Adrenal gland (tissue), 9 donors: ENCODE measurements at regions not wholly inside any gene's neighbourhood (a gene's known extent, or its start where the extent isn't known, plus 50 kb on each side); places are given as distances from the start of the nearest gene placed in this dataset.
"Not testable (repeated sequence)": the region's sequence is repeated elsewhere in the genome, so short reads cannot be mapped to it uniquely, and the experiment has no call there.

Experiments used
- DNase-seq, 7 donors: peaks; one replicate each; pipeline ENCODE4 v3.0.0-alpha.2; 2019 to 2020
- H3K27ac ChIP-seq, 5 donors: fragments of 200-600 bp; sonication (generic) in 4 of 5; 1 replicate in 3 of 5; 2 replicates in 2 of 5; pipeline versions ENCODE4 v1.5.1 to v1.8.0; 2016 to 2020; ENCODE audit warnings: mild to moderate bottlenecking in 1 of 5
- H3K27me3 ChIP-seq: fragments of 200-600 bp; 2 replicates; pipeline ENCODE4 v1.8.0; 2021
- H3K36me3 ChIP-seq, 2 donors: fragments of 200-600 bp; replicated peaks in 1 of 2; 1 replicate in 1 of 2; 2 replicates in 1 of 2; pipeline versions ENCODE4 v1.5.1 to v1.8.0; 2018 to 2022
- H3K4me1 ChIP-seq, 2 donors: fragments of 200-600 bp; replicated peaks in 1 of 2; 1 replicate in 1 of 2; 2 replicates in 1 of 2; pipeline versions ENCODE4 v1.5.1 to v1.8.0; 2018 to 2021
- H3K4me3 ChIP-seq, 4 donors: fragments of 200-600 bp; sonication (generic) in 3 of 4; one replicate each; pipeline ENCODE4 v1.5.1; 2016 to 2018
- H3K9me3 ChIP-seq, 3 donors: fragments of 200-600 bp; sonication (generic) in 1 of 3; replicated peaks in 1 of 3; 1 replicate in 2 of 3; 2 replicates in 1 of 3; pipeline versions ENCODE4 v1.5.1 to v1.8.0; 2016 to 2021
- CTCF ChIP-seq, 6 experiments: fragments of 450-650 bp in 4 of 6; fragments of 200-600 bp in 2 of 6; sonication (generic) in 1 of 6; IDR thresholded peaks; 1 replicate in 5 of 6; 2 replicates in 1 of 6; pipeline versions ENCODE4 v1.5.1 to v1.8.0; 2016 to 2021; ENCODE audit warnings: antibody characterized with exemption in 6 of 6, mild to moderate bottlenecking in 2 of 6, moderate library complexity in 1 of 6
- POLR2A ChIP-seq, 2 donors: fragments of 450-650 bp; IDR thresholded peaks; one replicate each; pipeline ENCODE4 v1.6.1; 2017; ENCODE audit warnings: antibody characterized with exemption in 2 of 2, mild to moderate bottlenecking in 2 of 2, moderate library complexity in 1 of 2
- WGBS, 4 donors: extraction: QIAGEN DNeasy Blood & Tissue Kit in 2 of 4; methylation state at CpG; one replicate each; pipeline versions ENCODE4 v1.1.5 to v1.1.7; 2013 to 2017; 5-methylcytosine and 5-hydroxymethylcytosine counted together
- intact Hi-C, 2 donors: fragments of 100-400 bp; cut with DNase I; formaldehyde crosslinking; loops; one replicate each; pipeline versions ENCODE4 v1.14.1 to v1.15.0; 2022 to 2023
- donor health status: healthy with polysubstance abuse.
- donor health status: Bipolar disorder and iron deficiency.
- donor health status: DM: yes; HTN: yes; CAD: no.
- donor health status: DM: no; HTN: no; CAD: no.
- donor health status: DM: no; HTN: no; CAD: no.

DNA sequence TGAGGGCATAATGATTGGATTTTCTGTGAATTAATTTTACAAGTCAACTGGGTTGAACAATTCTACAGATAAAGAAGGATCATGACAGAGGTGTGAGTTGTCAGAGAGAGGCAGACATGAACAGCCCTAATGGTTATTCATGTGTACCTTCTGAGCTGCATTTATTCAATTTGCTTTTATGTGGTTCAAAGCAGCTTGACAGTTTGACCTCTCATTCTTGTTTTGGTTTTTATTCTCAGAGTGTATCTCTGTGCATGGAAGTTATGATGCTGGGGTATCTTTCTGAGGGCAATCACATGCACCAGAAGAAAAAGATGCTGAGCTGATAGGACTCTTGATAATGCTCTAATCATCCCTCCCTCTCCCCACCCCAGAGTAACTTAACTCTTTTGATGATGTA, 169.3 kb upstream of the NPY2R start:
- intact Hi-C loops, result no loop called here
- TF ChIP-seq CTCF (IDR thresholded peaks at IDR 0.05) (no peak), POLR2A (IDR thresholded peaks at IDR 0.05) (no peak)
- Histone ChIP-seq H3K27me3 (no peaks in the 10 kb centered on the region), H3K27ac (no peak overlapping the region), H3K4me1 (no peaks in the 10 kb centered on the region), H3K9me3 (no peaks in the 10 kb centered on the region), H3K36me3 (no peaks in the 10 kb centered on the region), H3K4me3 (no peak overlapping the region)
- DNase-seq, result no peak

DNA sequence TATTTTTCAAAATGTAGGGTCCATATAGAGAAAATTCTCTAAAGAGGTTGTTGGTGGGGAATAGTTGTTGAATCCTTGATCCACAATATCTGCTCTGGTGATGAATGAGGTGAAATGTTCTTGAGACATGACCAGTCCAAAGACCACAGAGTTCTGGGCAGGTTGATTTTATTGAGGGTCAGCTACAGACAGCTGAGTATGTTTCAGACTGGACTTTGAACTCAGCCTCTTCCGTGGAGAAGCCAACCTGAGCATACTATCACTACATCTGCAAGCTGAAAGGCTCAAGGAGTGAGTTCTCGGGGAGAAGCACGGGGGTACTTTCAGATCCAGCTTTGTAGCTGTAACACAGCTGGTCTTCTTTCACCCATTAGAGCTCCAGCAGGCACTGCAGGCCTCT, 168.4 kb upstream of the NPY2R start:
- Histone ChIP-seq H3K27me3 (no peaks in the 10 kb centered on the region), H3K27ac (no peak overlapping the region), H3K4me3 (no peak overlapping the region), H3K9me3 (no peaks in the 10 kb centered on the region), H3K4me1 (no peaks in the 10 kb centered on the region), H3K36me3 (no peaks in the 10 kb centered on the region)
- WGBS, 4 donors, result 67 to 87% (median 81%) methylated on average over 1 to 3 of the region's 3 CpGs
- TF ChIP-seq POLR2A (IDR thresholded peaks at IDR 0.05), result no peak
- TF ChIP-seq CTCF (IDR thresholded peaks at IDR 0.05), result no peak
- intact Hi-C loops, result no loop called here
- no peak for DNase-seq

DNA sequence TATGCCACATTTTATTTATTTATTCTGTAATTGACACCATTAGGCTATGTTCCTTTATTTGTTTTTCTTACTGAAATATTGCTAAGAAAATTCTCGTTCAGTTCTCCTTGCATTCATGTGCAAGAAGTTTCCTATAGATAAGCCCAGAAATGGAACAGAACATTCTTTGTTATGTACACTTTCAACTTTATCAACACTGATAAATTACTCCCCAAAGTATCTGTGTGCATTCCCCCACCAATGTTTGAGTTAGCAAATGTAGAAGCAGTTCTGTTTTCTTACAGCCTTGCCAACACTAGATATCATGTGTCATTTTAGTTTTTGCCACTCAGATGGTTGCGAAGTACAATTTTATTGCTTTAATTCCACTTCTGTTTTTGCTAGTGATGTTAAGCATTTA, 166.4 kb upstream of the NPY2R start:
- H3K4me3 ChIP-seq, result no peak overlapping the region
- no peaks in the 10 kb centered on the region for H3K36me3 ChIP-seq
- DNase-seq, result no peak
- H3K27ac ChIP-seq, result no peak overlapping the region
- intact Hi-C loops, result no loop called here
- WGBS, 4 donors, result 47 to 58% (median 49%) methylated on average over 2 of the region's 2 CpGs
- no peaks in the 10 kb centered on the region for H3K4me1 ChIP-seq
- H3K27me3 ChIP-seq, result no peaks in the 10 kb centered on the region
- H3K9me3 ChIP-seq, result no peaks in the 10 kb centered on the region
- TF ChIP-seq CTCF (IDR thresholded peaks at IDR 0.05) (no peak), POLR2A (IDR thresholded peaks at IDR 0.05) (no peak)

- H3K27ac ChIP-seq, DNase-seq, H3K27me3 ChIP-seq, H3K9me3 ChIP-seq, H3K36me3 ChIP-seq, H3K4me1 ChIP-seq, H3K4me3 ChIP-seq, intact Hi-C loops: not testable (repeated sequence)
- 92 to 100% (median 98%) methylated on average over 3 to 22 of the region's 22 CpGs for WGBS, 4 donors
Measured at GRCh38 chr4:155044251-155044650, 164.2 kb upstream of the NPY2R start.

DNA sequence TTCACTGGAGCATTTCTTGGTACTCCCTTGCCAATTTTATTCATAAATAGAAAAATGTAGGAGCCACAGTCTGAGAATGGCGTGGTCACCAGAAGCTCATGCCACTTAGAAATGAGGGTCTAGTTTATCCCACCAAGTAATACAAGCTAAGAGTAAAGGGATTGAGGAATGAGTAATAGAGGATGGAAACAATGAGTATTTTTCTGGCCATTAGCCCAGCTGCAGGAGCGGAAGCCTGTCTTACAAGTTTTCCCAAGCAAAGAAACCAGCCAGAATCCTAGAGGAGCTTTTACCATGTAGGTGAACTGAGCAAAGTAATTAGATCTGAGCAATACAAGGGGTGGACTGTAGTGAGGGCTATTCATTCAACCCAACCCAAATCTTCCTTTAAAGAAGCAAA, 160.7 kb upstream of the NPY2R start:
- Histone ChIP-seq H3K27me3 (no peaks in the 10 kb centered on the region), H3K4me1 (no peaks in the 10 kb centered on the region), H3K36me3 (no peaks in the 10 kb centered on the region), H3K9me3 (no peaks in the 10 kb centered on the region), H3K4me3 (no peak overlapping the region), H3K27ac (no peak overlapping the region)
- intact Hi-C loops, result no loop called here
- 72 to 82% (median 78%) methylated on average over 2 of the region's 2 CpGs for WGBS, 4 donors
- DNase-seq, result no peak
- TF ChIP-seq POLR2A (IDR thresholded peaks at IDR 0.05), result no peak
- no peak for TF ChIP-seq CTCF (IDR thresholded peaks at IDR 0.05)

GRCh38 chr4:155054042-155054441, 154.4 kb upstream of the NPY2R start:
- intact Hi-C loops, H3K9me3 ChIP-seq, H3K27ac ChIP-seq, H3K4me1 ChIP-seq, DNase-seq, H3K27me3 ChIP-seq, H3K4me3 ChIP-seq, H3K36me3 ChIP-seq: not testable (repeated sequence)
- 47 to 61% (median 55%) methylated on average over 1 of the region's 1 CpG for WGBS, 4 donors
